ENCODE measurements at regions not wholly inside any gene's neighbourhood (a gene's known extent, or its start where the extent isn't known, plus 50 kb on each side); places are given as distances from the start of the nearest gene placed in this dataset.
"Not testable (repeated sequence)": the region's sequence is repeated elsewhere in the genome, so short reads cannot be mapped to it uniquely, and the experiment has no call there.

DNA sequence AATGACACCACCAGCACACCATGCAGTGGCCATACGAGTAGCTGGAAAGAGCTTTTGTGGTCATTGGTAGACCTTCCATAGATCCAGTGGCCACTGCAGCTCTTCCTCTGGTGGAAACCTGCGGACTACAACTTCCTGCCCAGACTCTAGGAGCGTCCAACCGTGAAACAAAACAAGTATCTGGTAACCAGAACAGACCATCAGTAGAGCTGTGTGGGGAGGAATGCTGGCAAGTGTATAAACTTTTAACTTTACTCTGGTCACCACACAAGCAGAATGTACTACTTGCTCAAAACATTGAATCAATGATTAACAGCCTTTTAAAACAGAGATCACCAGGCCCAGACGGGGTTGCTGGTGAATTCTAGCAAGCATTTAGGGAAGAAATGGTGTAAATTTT, 154.7 kb upstream of the DGKB start:
- no peak for DNase-seq (ENCODE audit: low read depth in 3 of 3, low spot score in 2 of 3)

DNA sequence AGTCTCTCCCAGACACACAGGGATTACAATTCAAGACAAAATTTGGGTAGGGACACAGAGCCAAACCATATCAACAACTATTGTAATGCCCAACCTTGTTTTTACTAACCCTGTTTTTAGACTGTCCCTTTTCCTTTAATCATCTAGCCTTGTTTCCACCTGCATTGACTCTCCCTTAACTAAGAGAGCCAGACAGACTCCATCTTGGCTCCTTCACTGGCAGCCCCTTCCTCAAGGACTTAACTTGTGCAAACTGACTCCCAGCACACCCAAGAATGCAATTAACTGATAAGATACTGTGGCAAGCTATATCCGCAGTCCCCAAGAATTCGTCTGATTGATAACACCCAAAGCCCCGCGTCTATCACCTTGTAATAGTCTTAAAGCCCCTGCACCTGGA, 151.8 kb upstream of the DGKB start:
- DNase-seq (ENCODE audit: low read depth in 3 of 3, low spot score in 2 of 3): not testable (repeated sequence)

DNA sequence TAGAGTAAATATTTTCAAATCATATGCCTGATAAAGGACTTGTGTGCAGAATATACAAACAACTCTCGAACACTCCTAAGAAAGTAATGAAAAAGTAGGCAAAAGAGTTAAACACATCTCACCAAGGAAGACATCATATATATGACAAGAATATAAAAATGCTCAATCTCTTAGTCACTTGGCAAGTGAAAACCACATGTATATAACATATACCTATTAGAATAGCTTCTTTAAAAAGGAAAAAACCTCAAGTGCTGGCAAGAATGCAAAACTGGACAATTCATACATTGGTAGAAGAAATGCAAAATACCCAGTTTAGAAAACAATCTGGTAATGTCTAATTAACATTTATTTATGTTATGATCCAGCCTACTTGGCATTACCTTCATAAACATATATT, 146.6 kb upstream of the DGKB start:
- no peak for DNase-seq (ENCODE audit: low read depth in 3 of 3, low spot score in 2 of 3)

DNA sequence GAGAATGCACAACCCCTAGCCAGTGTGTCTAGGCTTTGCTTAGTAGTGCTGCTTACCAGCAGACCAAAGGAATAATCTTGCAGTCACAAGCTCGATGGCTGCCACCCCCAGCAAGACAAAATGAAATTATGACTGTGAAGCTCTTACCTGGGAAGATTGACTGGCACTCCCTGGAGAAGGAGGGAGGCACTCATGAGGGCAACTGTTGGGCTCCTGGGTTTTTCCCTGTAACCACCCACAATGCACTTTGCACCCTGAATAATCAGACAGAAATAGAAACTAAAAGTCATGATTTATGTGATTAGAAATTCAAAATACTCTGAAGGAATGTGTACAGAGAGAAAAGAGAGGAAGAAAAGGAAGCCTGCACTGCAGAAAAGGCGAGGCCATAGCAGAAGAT, 144.3 kb upstream of the DGKB start:
- DNase-seq (ENCODE audit: low read depth in 3 of 3, low spot score in 2 of 3): no peak

DNA sequence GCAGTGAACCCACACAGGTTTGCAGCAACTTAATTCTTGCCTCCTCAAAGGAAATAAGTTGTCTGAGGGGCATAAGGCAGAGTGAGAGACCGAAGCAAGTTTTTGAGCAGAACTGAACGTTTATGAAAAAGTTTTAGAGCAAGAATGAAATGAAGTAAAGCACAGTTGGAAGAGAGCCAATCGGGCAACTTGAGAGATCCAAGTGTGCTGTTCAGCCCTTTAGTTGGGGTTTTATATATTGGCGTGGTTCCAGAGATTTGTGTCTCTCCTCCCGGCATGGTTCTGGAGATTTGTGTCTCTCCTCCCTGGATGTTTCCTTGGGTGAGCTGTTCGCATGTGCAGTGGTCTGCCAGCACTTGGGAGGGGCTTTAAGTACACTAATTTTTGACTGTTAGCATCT, 141.4 kb upstream of the DGKB start:
- DNase-seq (ENCODE audit: low read depth in 3 of 3, low spot score in 2 of 3): peak in 1 of 3 donors; percentile 9

DNA sequence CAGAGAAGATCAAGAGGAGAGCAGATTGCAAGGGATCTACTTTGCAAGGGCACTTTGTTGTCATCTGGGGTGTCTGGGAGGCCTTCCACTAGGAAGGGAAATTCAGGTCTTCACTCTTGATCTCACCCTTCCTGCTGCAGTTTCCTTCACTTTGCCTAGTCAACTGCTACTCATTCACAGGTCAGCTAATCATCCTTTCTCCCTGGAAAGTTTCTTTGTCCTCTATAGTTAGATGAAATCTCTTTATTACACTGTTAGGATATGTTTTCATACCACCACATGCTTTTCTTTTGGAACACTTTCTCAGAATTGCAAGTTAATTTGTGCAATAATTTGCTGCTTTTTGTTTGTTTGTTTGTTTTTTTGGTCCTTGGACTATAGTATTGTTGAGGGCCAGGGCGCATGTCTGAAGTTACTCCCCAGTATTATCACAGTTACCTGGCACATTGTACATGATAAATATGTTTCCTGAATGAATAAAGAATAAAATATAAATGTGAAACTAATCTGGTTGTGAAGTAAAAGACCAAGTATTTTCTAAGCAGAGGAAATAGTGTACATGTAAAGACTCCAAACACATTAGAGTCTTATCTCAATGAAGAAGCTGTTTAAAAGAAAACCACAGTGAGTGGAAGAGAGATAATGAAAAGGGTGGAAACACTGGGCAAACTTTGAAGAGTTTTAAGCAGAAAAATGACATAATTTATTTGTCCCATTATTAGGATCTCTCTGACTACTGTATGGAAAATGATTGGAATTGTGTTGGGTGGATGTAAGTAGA, 139.9 kb upstream of the DGKB start:
- DNase-seq (ENCODE audit: low read depth in 3 of 3, low spot score in 2 of 3): no peak

DNA sequence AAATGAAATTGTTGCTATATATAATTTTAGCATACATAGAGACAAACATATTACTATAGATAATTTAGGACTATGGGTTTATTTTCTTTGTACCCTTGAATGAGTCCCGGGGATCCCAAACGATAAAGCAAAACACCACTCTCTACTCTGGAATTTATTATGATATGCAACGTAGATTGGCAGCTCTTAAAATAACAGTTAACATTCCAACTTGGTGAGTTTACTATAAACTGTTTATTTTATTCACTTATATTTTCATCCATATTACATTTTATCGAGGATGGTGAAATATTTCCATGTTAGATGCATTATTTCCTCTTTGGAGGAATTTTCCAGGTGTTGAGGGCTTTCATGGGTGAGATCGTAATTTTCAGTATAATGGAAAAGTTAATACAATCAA, 138.7 kb upstream of the DGKB start:
- DNase-seq (ENCODE audit: low read depth in 3 of 3, low spot score in 2 of 3): no peak

DNA sequence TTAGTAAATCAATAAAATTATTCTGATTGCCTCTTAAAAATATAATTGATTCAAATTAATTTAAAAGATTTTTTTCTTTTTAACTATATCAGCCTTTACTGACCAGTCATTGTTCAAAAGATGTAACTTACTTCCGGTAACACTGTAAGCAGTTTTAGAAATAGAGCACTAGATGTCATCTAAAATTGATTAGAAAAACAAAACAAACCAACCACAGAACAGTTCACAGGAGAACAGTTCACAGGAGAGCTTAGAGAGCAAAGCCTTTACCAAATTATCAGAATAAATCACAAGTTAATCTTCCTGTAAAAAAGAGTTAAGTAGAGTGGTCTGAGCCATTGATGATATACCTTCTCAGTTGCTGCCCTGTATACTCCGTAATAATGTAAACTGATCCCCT, 133.3 kb upstream of the DGKB start:
- no peak for DNase-seq (ENCODE audit: low read depth in 3 of 3, low spot score in 2 of 3)

DNA sequence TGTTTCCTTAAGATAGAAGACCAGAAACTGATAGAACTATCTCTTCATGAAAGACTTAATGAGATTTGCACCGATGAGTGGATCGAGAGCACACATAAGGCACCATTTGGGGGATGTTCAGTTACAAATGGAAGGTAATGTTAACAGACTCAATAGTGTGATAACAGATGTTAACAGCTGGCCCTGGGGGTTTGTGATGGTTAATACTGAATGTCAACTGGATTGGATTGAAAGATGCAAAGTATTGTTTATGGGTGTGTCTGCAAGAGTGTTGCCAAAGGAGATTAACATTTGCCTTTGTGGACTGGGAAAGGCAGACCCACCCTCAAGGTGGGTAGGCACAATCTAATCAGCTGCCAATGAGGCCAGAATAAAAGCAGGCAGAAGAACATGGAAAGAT, 130.5 kb upstream of the DGKB start:
- DNase-seq (ENCODE audit: low read depth in 3 of 3, low spot score in 2 of 3): no peak

DNA sequence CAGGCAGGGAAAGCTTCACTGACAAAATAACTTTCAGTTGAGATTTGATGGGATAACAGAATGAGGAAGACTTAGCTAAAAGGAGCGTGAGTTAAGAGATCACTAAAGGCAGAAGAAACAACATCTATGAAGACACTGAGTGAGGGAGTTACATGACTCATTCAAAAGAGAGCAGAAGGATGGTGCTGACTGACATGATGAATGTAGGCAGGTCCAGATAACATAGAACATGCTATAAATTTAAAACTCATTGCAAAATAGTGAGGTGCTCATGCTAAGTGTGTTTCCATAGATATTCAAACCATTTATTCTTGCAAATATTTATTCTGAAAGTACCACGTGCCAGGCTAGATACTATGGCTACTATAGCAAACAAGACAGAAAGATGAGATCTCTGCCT, 116.4 kb upstream of the DGKB start:
- no peak for DNase-seq (ENCODE audit: low read depth in 3 of 3, low spot score in 2 of 3)

DNA sequence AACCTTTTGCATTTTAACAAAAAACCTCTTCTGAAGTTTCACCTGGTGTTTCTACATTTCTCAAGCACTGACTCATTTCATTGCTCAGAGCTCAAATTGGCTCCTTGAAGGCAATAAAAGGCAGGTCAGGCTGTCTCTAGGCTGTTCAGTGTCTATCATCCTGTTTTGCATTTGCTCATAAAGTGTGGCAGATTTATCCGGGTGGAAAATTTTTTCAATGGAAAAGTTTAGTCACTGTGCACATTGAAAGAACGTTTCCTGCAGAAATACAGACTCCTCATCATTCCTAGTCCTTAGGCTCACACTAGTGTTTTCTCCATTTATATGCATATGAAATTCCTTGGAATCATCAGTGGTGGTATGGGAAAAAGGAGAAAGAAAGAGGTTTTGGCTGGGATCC, 114.2 kb upstream of the DGKB start:
- no peak for DNase-seq (ENCODE audit: low read depth in 3 of 3, low spot score in 2 of 3)

DNA sequence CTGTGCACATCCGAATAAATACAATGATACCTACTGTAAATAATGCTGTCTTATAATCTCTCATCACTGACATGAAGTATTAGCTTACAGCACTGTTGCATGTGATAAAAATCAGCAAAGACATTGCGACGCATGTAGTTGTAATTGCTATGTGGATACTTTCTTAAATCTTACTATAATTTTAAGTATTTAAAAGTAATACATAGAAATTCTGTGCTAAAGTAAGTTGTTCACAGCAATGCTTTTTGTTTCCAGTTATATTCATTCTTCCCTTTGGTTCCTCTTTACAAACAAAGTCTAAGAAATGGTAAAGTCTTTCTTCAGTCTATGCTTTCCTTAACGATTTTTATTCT, 113.7 kb upstream of the DGKB start:
- DNase-seq (ENCODE audit: low read depth in 3 of 3, low spot score in 2 of 3): no peak

DNA sequence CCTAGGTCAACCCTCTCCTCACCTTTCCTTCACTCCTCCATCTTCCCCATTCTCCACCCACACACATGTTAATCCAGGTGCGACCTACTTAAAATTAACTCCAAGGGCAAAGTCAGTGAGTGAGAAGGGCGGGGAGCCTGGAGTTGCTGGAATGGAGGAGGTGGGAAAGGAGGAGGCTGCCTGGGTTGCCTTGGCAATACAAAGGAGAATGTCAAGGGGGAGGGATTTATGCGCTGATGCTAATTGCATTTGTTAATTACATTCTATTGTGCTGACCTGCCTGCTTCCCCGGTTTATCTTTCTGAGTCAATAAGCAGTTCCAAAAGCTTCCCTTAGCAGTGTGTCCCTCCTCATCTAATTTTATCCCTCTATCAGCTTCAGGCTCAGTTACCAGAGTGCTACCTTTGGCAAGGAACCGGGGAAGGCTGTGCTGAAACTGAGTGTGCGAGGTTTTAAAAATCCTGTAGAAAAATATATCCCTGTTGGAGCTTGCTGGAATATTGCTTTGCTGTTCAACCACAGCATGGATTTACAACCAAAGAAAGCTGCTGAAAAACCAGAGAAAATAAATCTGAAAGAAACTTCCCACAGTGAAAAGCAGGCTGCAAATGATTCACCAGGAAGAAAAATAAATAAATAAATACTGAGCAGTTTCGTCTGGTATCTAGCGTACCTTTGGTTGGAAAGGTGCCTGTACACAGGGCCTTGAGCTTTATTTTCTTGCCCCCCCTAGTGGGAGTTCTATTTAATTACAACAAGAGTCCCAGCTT, 113.2 kb upstream of the DGKB start:
- peak; percentile 62 to 71 (median 62) for DNase-seq (ENCODE audit: low read depth in 3 of 3, low spot score in 2 of 3)

DNA sequence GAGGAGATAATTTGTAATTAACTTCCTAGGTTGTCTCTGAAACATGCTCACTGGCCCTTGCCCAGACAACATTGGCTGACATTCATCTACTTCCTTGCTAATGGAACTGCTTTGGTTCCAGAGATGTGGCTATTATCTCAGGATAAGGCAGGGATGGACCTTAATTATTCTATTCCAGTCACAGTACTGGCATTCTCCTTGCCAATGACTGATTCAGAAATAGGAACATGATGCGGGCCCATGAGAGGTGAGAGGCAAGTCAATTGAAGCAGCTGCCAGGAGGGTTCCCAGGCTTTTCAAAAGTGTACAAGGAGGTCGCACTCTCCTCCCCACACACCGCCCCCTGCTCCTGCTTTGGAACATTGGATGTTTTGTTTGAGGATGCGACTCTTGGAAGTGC, 109.6 kb upstream of the DGKB start:
- no peak for DNase-seq (ENCODE audit: low read depth in 3 of 3, low spot score in 2 of 3)

DNA sequence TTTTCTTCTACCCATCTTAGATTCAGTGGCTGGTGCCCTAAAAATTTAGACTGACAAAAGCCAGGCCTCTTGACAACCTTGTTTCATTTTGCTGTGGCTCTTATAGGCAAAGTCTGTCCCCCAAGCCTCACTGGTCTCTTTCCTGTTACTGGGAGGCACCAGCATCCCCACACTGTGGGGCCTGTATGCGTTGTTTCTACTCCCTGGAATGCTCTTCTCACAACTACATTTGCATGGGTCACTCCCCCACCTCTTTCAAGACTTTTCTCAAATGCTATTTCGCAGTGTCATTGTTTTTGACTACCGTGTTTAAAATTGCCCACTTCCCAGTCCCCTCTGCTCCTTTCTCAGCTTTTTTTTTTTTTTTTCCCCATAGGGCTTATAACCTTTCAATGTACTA, 108.7 kb upstream of the DGKB start:
- no peak for DNase-seq (ENCODE audit: low read depth in 3 of 3, low spot score in 2 of 3)

DNA sequence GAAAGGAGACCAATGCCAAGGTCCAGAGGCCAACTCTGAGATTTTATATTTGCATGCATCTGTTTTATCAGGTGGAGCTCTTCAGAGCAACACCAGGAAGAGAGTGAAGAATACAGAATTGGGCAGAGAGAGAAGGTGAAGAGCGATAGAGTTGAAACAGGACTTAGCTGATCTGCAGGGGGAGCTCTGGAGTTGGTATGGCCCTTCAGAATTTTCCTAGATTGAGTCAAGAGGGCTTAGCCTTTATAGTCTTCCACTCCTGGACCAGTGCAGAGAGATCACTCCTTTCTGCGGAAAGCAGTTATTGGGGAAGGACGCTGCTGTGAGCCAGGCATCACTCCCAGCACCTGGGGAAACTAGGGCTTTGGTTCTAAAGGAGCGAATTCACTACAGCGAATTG, 105.0 kb upstream of the DGKB start:
- DNase-seq (ENCODE audit: low read depth in 3 of 3, low spot score in 2 of 3): no peak

DNA sequence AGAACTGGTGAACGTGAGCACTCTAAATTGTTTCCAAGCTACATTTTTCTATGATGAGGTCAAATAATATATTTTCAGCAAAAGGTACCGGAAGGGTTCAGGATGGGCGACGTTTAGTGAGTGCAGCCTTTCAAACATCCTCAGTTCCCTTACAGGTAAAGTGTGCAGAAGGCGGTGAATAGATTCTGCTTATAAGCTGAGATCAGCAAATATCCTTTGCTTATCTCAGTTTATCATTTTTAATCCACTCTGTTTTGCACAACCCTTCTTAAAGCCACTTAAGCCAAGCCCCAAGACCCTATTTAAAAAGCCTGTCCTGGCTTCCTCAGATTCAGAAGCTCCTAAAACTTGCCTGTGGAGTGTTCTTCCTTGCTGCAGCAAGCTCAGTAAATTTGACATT, 103.1 kb upstream of the DGKB start:
- no peak for DNase-seq (ENCODE audit: low read depth in 3 of 3, low spot score in 2 of 3)

DNA sequence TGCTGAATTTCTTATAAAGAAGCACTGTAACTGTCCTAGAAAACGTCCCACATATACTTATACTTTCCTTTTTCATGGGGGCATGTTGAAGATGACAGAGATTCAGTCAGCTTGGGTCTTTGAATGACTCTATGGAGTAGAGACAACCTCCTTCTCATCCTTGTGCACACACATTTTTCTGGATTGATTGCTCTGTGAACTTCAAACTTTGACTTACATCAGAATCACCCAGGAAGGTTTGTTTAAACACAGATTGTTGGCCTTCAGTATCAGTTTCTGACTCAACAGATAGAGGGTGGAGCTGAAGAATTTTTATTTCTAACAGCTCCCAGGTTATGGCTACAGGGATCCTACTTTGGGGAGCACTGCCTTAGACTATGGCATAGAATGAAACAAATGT, 97.6 kb upstream of the DGKB start:
- no peak for DNase-seq (ENCODE audit: low read depth in 3 of 3, low spot score in 2 of 3)

DNA sequence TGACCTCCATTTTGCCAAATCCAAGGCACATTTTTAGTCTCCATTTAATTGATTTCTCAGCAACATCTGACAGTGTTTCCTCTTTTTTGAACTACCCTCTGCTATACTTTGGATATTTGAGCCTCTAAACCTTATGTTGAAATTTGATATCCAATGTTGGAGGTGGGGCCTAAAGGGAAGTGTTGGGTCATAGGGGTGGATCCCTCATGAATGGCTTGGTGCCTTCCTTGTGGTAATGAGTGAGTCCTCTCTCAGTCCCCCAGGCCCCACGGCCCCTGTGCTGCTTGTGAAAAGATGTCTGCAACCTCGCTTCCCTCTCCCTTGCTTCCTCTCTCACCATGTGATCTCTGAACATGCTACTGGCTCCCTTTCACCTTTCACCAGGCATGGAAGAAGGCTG, 96.8 kb upstream of the DGKB start:
- DNase-seq (ENCODE audit: low read depth in 3 of 3, low spot score in 2 of 3): no peak

DNA sequence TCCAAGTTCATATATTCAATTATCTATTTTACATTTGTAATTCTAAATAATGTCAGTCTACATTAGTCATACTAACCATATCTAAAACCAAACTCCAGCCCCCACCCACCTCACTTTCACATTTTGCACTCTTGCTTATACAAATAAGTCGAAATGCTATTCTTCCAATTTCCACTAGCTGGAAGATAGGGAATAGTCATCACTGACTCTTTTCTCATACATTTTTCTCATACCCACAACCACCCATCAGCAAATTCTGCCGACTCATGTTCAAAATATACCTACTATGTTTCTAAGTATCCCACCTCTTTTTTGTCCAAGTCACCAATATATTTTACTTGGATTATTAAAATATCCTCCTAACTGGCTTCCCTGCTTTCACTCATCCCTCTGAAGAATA, 93.2 kb upstream of the DGKB start:
- DNase-seq (ENCODE audit: low read depth in 3 of 3, low spot score in 2 of 3): no peak

DNA sequence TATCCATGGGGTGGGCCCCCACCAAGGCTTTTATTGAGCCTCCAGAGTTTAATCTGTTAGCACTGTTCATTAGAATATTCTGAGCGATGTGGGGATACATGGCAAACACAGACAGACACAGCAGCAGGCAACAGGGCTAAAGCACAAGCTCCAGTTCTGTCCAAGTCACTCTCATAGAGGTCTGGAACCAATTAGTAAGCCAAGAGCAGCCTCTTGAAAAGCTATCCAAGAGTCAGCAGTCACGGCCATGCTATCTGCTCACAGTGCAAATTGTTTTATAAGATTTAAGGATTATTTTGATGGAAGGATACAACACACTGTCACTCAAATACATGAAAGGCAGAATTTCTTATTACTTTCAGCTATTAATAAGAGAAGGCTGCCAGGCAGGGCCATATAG, 86.4 kb upstream of the DGKB start:
- no peak for DNase-seq (ENCODE audit: low read depth in 3 of 3, low spot score in 2 of 3)

DNA sequence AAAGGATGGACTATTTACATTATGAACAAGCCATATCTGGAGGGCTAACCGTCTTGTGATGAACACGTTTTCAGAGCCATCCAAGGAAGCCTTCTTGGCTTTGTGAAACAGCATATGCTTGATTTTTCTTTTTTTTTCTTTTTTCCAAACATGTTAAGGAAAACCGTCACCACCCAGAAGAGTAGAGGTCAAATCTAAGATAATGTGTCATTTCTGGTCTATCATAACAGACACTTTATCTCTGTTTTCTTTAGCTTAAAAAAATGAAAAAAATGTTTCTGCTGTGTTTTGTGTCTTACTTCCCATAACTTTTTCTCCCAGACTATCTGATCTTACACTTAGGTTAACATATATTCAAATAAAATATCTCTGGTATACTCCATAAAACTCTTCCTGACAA, 76.1 kb upstream of the DGKB start:
- DNase-seq (ENCODE audit: low read depth in 3 of 3, low spot score in 2 of 3): no peak

DNA sequence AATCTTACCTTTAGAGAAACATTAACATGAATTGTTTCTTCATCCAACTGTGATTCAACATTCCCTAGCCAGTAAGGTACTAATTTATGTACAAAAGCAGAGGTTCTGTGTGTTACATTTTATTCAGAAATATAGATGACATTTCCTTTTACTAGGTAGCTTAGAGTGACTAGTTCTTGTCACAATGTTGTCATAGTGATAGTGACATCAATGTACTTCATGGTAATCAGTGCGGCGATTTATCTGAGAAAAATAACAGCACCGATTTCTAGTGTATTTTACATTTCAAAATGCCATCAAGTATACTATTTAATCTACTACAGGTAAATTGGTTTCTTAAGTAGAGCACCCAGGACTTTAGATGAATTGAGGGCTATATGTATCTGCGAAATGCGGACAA, 72.1 kb upstream of the DGKB start:
- no peak for DNase-seq (ENCODE audit: low read depth in 3 of 3, low spot score in 2 of 3)

Measured in right renal cortex interstitium (tissue), 3 donors.